AG10803 (cell line): ENCODE measurements at regions not wholly inside any gene's neighbourhood (a gene's known extent, or its start where the extent isn't known, plus 50 kb on each side); places are given as distances from the start of the nearest gene placed in this dataset.
"Not testable (repeated sequence)": the region's sequence is repeated elsewhere in the genome, so short reads cannot be mapped to it uniquely, and the experiment has no call there.

Experiments
- DNase-seq: peaks from one replicate; pipeline ENCODE4 v3.0.0; 2010; ENCODE audit warnings: low read depth
- H3K4me3 ChIP-seq: 2 replicates; pipeline ENCODE4 v1.5.1; 2011; ENCODE audit warnings: mild to moderate bottlenecking, low read length, control low read depth
- CTCF ChIP-seq: conservative IDR thresholded peaks from 2 replicates; pipeline ENCODE4 v1.5.1; 2011; ENCODE audit warnings: mild to moderate bottlenecking, low read length, control low read depth, inconsistent platforms

GRCh38 chr4:66766557-66766956 is 778.7 kb downstream of the CENPC start:
- no peak overlapping the region for H3K4me3 ChIP-seq
- TF ChIP-seq CTCF: no peak
- no peak for DNase-seq

GRCh38 chr4:66750273-66750672 is 795.0 kb downstream of the CENPC start:
- TF ChIP-seq CTCF: no peak
- DNase-seq: no peak
- no peak overlapping the region for H3K4me3 ChIP-seq

- not testable (repeated sequence) for H3K4me3 ChIP-seq, DNase-seq
These were observed 798.4 kb downstream of the CENPC start for GRCh38 chr4:66746918-66747317.

GRCh38 chr4:66741081-66741480 is 804.2 kb downstream of the CENPC start:
- H3K4me3 ChIP-seq: no peak overlapping the region
- no peak for TF ChIP-seq CTCF

GRCh38 chr4:66736606-66737005 is 808.7 kb downstream of the CENPC start:
- DNase-seq: no peak
- TF ChIP-seq CTCF: no peak
- no peak overlapping the region for H3K4me3 ChIP-seq

More at GRCh38 chr4:66741081-66741480, 804.2 kb downstream of the CENPC start:
- DNase-seq: no peak

GRCh38 chr4:66728280-66728679 is 817.0 kb downstream of the CENPC start:
- no peak for DNase-seq
- H3K4me3 ChIP-seq: no peak overlapping the region
- TF ChIP-seq CTCF: no peak

GRCh38 chr4:66712301-66712921 is 832.9 kb downstream of the CENPC start:
- DNase-seq, H3K4me3 ChIP-seq: not testable (repeated sequence)

- no peak for TF ChIP-seq CTCF
- DNase-seq: no peak
- H3K4me3 ChIP-seq: no peak overlapping the region
These were observed 841.1 kb downstream of the CENPC start for GRCh38 chr4:66704243-66704642.
